CD14-positive monocyte (primary cell): ENCODE measurements at regions not wholly inside any gene's neighbourhood (a gene's known extent, or its start where the extent isn't known, plus 50 kb on each side); places are given as distances from the start of the nearest gene placed in this dataset.

Experiments
- DNase-seq, 3 donors: peaks; one replicate each; pipeline ENCODE4 v3.0.0-alpha.2; 2011 to 2022
- H2AFZ ChIP-seq: 2 replicates; pipeline ENCODE4 v1.6.0; 2012; ENCODE audit warnings: mild to moderate bottlenecking, low read depth, low read length, inconsistent platforms; ENCODE audit not compliant: insufficient read depth, poor library complexity, severe bottlenecking
- H3K27ac ChIP-seq, 2 donors: 1 replicate in 1 of 2; 2 replicates in 1 of 2; pipeline ENCODE4 v1.5.1; 2012 to 2013; ENCODE audit warnings: low read length in 2 of 2, control low read depth in 1 of 2, inconsistent platforms in 1 of 2, low read depth in 1 of 2, mild to moderate bottlenecking in 1 of 2
- H3K27me3 ChIP-seq, 2 donors: one replicate each; pipeline versions ENCODE4 v1.6.0 to v1.6.1; 2011 to 2013; ENCODE audit warnings: low read length in 2 of 2; ENCODE audit not compliant: control insufficient read depth in 2 of 2, insufficient read depth in 2 of 2
- H3K36me3 ChIP-seq, 2 donors: replicated peaks in 1 of 2; 1 replicate in 1 of 2; 2 replicates in 1 of 2; pipeline versions ENCODE4 v1.5.1 to v1.6.1; 2012 to 2013; ENCODE audit warnings: low read length in 2 of 2, control low read depth in 1 of 2, inconsistent platforms in 1 of 2, mild to moderate bottlenecking in 1 of 2; ENCODE audit not compliant: insufficient read depth in 2 of 2, control insufficient read depth in 1 of 2
- H3K4me1 ChIP-seq, 2 donors: 1 replicate in 1 of 2; 2 replicates in 1 of 2; pipeline versions ENCODE4 v1.5.1 to v1.6.1; 2012 to 2013; ENCODE audit warnings: low read length in 2 of 2, control low read depth in 1 of 2, inconsistent platforms in 1 of 2, mild to moderate bottlenecking in 1 of 2, moderate library complexity in 1 of 2; ENCODE audit not compliant: insufficient read depth in 2 of 2, control insufficient read depth in 1 of 2
- H3K4me2 ChIP-seq: replicated peaks from 2 replicates; pipeline ENCODE3; 2012; ENCODE audit warnings: low read length, moderate library complexity, mild to moderate bottlenecking; ENCODE audit not compliant: poor library complexity, severe bottlenecking; ENCODE audit errors: extremely low read depth
- H3K4me3 ChIP-seq, 3 experiments: fragments of 200-600 bp in 1 of 3; sonication (generic) in 1 of 3; replicated peaks in 1 of 3; 1 replicate in 2 of 3; 2 replicates in 1 of 3; pipeline ENCODE4 v1.5.1; 2011 to 2013; ENCODE audit warnings: low read length in 3 of 3, mild to moderate bottlenecking in 3 of 3, control low read depth in 2 of 3, low read depth in 2 of 3, inconsistent platforms in 1 of 3, moderate library complexity in 1 of 3
- H3K79me2 ChIP-seq: 2 replicates; pipeline ENCODE4 v1.6.0; 2012; ENCODE audit warnings: mild to moderate bottlenecking, control low read depth, inconsistent platforms, low read length, moderate library complexity; ENCODE audit not compliant: insufficient read depth
- H3K9ac ChIP-seq: 2 replicates; pipeline ENCODE4 v1.6.0; 2017; ENCODE audit warnings: low read length, mild to moderate bottlenecking; ENCODE audit not compliant: insufficient read depth, poor library complexity, severe bottlenecking
- H3K9me3 ChIP-seq, 2 donors: replicated peaks in 1 of 2; 1 replicate in 1 of 2; 2 replicates in 1 of 2; pipeline versions ENCODE4 v1.5.1 to v1.6.1; 2012 to 2013; ENCODE audit warnings: low read length in 2 of 2, control low read depth in 1 of 2; ENCODE audit not compliant: control insufficient read depth in 1 of 2, insufficient read depth in 1 of 2
- H4K20me1 ChIP-seq: 2 replicates; pipeline ENCODE4 v1.6.0; 2012; ENCODE audit warnings: mild to moderate bottlenecking, low read length, control low read depth, moderate library complexity; ENCODE audit not compliant: insufficient read depth
- H3K27ac Mint-ChIP-seq, 7 donors: one replicate each; pipeline ENCODE4 v1.8.0; 2020; ENCODE audit warnings: mild to moderate bottlenecking in 7 of 7, mixed read lengths in 7 of 7, moderate library complexity in 6 of 7, inconsistent platforms in 2 of 7
- H3K27me3 Mint-ChIP-seq, 3 donors: one replicate each; pipeline ENCODE4 v1.8.0; 2021 to 2022; ENCODE audit warnings: low read depth in 3 of 3, mild to moderate bottlenecking in 3 of 3, mixed read lengths in 3 of 3, moderate library complexity in 3 of 3, inconsistent platforms in 1 of 3
- H3K36me3 Mint-ChIP-seq, 2 donors: one replicate each; pipeline ENCODE4 v1.8.0; 2020; ENCODE audit warnings: mixed read lengths in 2 of 2, inconsistent platforms in 1 of 2, mild to moderate bottlenecking in 1 of 2
- H3K4me1 Mint-ChIP-seq: one replicate; pipeline ENCODE4 v1.8.0; 2020; ENCODE audit warnings: mild to moderate bottlenecking, mixed read lengths
- H3K4me3 Mint-ChIP-seq, 2 donors: one replicate each; pipeline ENCODE4 v1.8.0; 2020; ENCODE audit warnings: mild to moderate bottlenecking in 2 of 2, mixed read lengths in 2 of 2, moderate library complexity in 1 of 2
- H3K9me3 Mint-ChIP-seq, 7 donors: one replicate each; pipeline ENCODE4 v1.8.0; 2020 to 2022; ENCODE audit warnings: mixed read lengths in 7 of 7, mild to moderate bottlenecking in 6 of 7, moderate library complexity in 6 of 7, inconsistent platforms in 2 of 7
- CTCF ChIP-seq: fragments of 200-600 bp; IDR thresholded peaks from one replicate; pipeline ENCODE4 v1.8.0; 2022; ENCODE audit warnings: antibody characterized with exemption, mild to moderate bottlenecking
- WGBS: methylation state at CpG from one replicate; pipeline ENCODE4 v1.1.5; 2013; ENCODE audit warnings: missing lambda C conversion rate; ENCODE audit not compliant: insufficient coverage; 5-methylcytosine and 5-hydroxymethylcytosine counted together
- intact Hi-C, 2 donors: fragments of 100-400 bp; cut with micrococcal nuclease; formaldehyde crosslinking; loops; one replicate each; pipeline versions ENCODE4 v1.15.0 to v1.15.1; 2023

- H3K4me3 Mint-ChIP-seq, result no peak overlapping the region
- Histone ChIP-seq H4K20me1 (no peaks in the 10 kb centered on the region), H3K36me3 (no peaks in the 10 kb centered on the region), H3K27me3 (no peaks in the 10 kb centered on the region), H2AFZ (no peak overlapping the region), H3K27ac (no peak overlapping the region), H3K9me3 (no peaks in the 10 kb centered on the region), H3K4me2 (no peak overlapping the region), H3K4me3 (no peak overlapping the region), H3K79me2 (no peaks in the 10 kb centered on the region), H3K9ac (no peak overlapping the region), H3K4me1 (no peaks in the 10 kb centered on the region)
- H3K9me3 Mint-ChIP-seq, result peaks cover 0 to 3% (median 2%) of the 10 kb centered on the region in 7 donors
- DNase-seq, result no peak
- peaks cover 0 to 4% (median 2%) of the 10 kb centered on the region in 3 donors for H3K27me3 Mint-ChIP-seq
- intact Hi-C loops, result no loop called here
- 82% methylated on average over 2 of the region's 3 CpGs for WGBS
- H3K27ac Mint-ChIP-seq, result no peak overlapping the region
- H3K36me3 Mint-ChIP-seq, result no peaks in the 10 kb centered on the region
- no peaks in the 10 kb centered on the region for H3K4me1 Mint-ChIP-seq
- TF ChIP-seq CTCF, result no peak
Observed at GRCh38 chr4:14835708-14836425, 166.4 kb upstream of the CPEB2 start.

GRCh38 chr4:14837860-14838259 is 164.4 kb upstream of the CPEB2 start:
- no peak overlapping the region for H2AFZ ChIP-seq
- H3K4me3 Mint-ChIP-seq, result no peak overlapping the region
- DNase-seq, result peak in 1 of 3 donors; percentile 29
- H3K9me3 ChIP-seq, result no peaks in the 10 kb centered on the region
- no peak overlapping the region for H3K9ac ChIP-seq
- H3K36me3 ChIP-seq, result no peaks in the 10 kb centered on the region
- H4K20me1 ChIP-seq, result no peaks in the 10 kb centered on the region
- no peak overlapping the region for H3K27ac Mint-ChIP-seq
- intact Hi-C loops, result no loop called here
- no peaks in the 10 kb centered on the region for H3K36me3 Mint-ChIP-seq
- H3K27me3 Mint-ChIP-seq, result peaks cover 0 to 2% (median 2%) of the 10 kb centered on the region in 3 donors
- no peaks in the 10 kb centered on the region for H3K4me1 Mint-ChIP-seq
- no peak overlapping the region for H3K4me2 ChIP-seq
- H3K4me1 ChIP-seq, result no peaks in the 10 kb centered on the region
- H3K79me2 ChIP-seq, result no peaks in the 10 kb centered on the region
- no peak overlapping the region for H3K4me3 ChIP-seq
- no CpG with 5 or more reads among the region's 4 CpGs for WGBS
- H3K27me3 ChIP-seq, result no peaks in the 10 kb centered on the region
- no peak overlapping the region for H3K27ac ChIP-seq
- no peak for TF ChIP-seq CTCF
- peaks cover 0 to 5% (median 2%) of the 10 kb centered on the region in 7 donors for H3K9me3 Mint-ChIP-seq
